Adrenal gland (tissue), 9 donors: ENCODE measurements at regions not wholly inside any gene's neighbourhood (a gene's known extent, or its start where the extent isn't known, plus 50 kb on each side); places are given as distances from the start of the nearest gene placed in this dataset.

Experiments
- DNase-seq, 7 donors: peaks; one replicate each; pipeline ENCODE4 v3.0.0-alpha.2; 2019 to 2020
- H3K27ac ChIP-seq, 5 donors: fragments of 200-600 bp; sonication (generic) in 4 of 5; 1 replicate in 3 of 5; 2 replicates in 2 of 5; pipeline versions ENCODE4 v1.5.1 to v1.8.0; 2016 to 2020; ENCODE audit warnings: mild to moderate bottlenecking in 1 of 5
- H3K27me3 ChIP-seq: fragments of 200-600 bp; 2 replicates; pipeline ENCODE4 v1.8.0; 2021
- H3K36me3 ChIP-seq, 2 donors: fragments of 200-600 bp; replicated peaks in 1 of 2; 1 replicate in 1 of 2; 2 replicates in 1 of 2; pipeline versions ENCODE4 v1.5.1 to v1.8.0; 2018 to 2022
- H3K4me1 ChIP-seq, 2 donors: fragments of 200-600 bp; replicated peaks in 1 of 2; 1 replicate in 1 of 2; 2 replicates in 1 of 2; pipeline versions ENCODE4 v1.5.1 to v1.8.0; 2018 to 2021
- H3K4me3 ChIP-seq, 4 donors: fragments of 200-600 bp; sonication (generic) in 3 of 4; one replicate each; pipeline ENCODE4 v1.5.1; 2016 to 2018
- H3K9me3 ChIP-seq, 3 donors: fragments of 200-600 bp; sonication (generic) in 1 of 3; replicated peaks in 1 of 3; 1 replicate in 2 of 3; 2 replicates in 1 of 3; pipeline versions ENCODE4 v1.5.1 to v1.8.0; 2016 to 2021
- POLR2A ChIP-seq, 2 donors: fragments of 450-650 bp; IDR thresholded peaks; one replicate each; pipeline ENCODE4 v1.6.1; 2017; ENCODE audit warnings: antibody characterized with exemption in 2 of 2, mild to moderate bottlenecking in 2 of 2, moderate library complexity in 1 of 2
- WGBS, 4 donors: extraction: QIAGEN DNeasy Blood & Tissue Kit in 2 of 4; methylation state at CpG; one replicate each; pipeline versions ENCODE4 v1.1.5 to v1.1.7; 2013 to 2017; 5-methylcytosine and 5-hydroxymethylcytosine counted together
- intact Hi-C, 2 donors: fragments of 100-400 bp; cut with DNase I; formaldehyde crosslinking; loops; one replicate each; pipeline versions ENCODE4 v1.14.1 to v1.15.0; 2022 to 2023
- TF ChIP-seq, protein P1 (sequence below), 6 experiments: fragments of 450-650 bp in 4 of 6; fragments of 200-600 bp in 2 of 6; sonication (generic) in 1 of 6; IDR thresholded peaks; 1 replicate in 5 of 6; 2 replicates in 1 of 6; pipeline versions ENCODE4 v1.5.1 to v1.8.0; 2016 to 2021; ENCODE audit warnings: antibody characterized with exemption in 6 of 6, mild to moderate bottlenecking in 2 of 6, moderate library complexity in 1 of 6
- donor health status: healthy with polysubstance abuse.
- donor health status: Bipolar disorder and iron deficiency.
- donor health status: DM: yes; HTN: yes; CAD: no.
- donor health status: DM: no; HTN: no; CAD: no.
- donor health status: DM: no; HTN: no; CAD: no.

DNA sequence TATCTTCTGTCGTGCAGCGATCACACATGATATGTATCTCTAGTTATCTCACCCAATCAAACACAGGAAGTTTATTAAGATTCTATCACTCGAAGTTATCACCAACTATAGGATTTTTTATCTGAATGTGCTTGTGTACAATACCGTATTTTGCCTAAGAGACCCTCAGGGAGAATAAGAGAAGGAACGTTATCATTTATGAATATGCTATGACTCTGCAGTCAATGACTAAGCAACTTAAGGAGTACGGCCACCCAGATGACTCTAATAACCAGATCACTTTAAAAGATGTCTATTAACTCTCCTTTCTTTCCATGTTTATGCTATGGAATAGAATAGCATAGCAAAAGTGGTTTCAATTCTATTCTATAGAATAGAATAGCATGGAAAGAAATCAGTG is 486.4 kb downstream of the BCL11B start:
- Histone ChIP-seq H3K4me1 (no peaks in the 10 kb centered on the region), H3K9me3 (no peaks in the 10 kb centered on the region), H3K4me3 (no peak overlapping the region), H3K27me3 (peaks cover 3% of the 10 kb centered on the region), H3K36me3 (no peaks in the 10 kb centered on the region), H3K27ac (no peak overlapping the region)
- TF ChIP-seq, protein P1, sequence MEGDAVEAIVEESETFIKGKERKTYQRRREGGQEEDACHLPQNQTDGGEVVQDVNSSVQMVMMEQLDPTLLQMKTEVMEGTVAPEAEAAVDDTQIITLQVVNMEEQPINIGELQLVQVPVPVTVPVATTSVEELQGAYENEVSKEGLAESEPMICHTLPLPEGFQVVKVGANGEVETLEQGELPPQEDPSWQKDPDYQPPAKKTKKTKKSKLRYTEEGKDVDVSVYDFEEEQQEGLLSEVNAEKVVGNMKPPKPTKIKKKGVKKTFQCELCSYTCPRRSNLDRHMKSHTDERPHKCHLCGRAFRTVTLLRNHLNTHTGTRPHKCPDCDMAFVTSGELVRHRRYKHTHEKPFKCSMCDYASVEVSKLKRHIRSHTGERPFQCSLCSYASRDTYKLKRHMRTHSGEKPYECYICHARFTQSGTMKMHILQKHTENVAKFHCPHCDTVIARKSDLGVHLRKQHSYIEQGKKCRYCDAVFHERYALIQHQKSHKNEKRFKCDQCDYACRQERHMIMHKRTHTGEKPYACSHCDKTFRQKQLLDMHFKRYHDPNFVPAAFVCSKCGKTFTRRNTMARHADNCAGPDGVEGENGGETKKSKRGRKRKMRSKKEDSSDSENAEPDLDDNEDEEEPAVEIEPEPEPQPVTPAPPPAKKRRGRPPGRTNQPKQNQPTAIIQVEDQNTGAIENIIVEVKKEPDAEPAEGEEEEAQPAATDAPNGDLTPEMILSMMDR (IDR thresholded peaks at IDR 0.05), result no peak
- TF ChIP-seq POLR2A (IDR thresholded peaks at IDR 0.05), result no peak
- intact Hi-C loops, result no loop called here
- 57 to 67% (median 65%) methylated on average over 6 of the region's 6 CpGs for WGBS, 4 donors
- DNase-seq, result no peak

DNA sequence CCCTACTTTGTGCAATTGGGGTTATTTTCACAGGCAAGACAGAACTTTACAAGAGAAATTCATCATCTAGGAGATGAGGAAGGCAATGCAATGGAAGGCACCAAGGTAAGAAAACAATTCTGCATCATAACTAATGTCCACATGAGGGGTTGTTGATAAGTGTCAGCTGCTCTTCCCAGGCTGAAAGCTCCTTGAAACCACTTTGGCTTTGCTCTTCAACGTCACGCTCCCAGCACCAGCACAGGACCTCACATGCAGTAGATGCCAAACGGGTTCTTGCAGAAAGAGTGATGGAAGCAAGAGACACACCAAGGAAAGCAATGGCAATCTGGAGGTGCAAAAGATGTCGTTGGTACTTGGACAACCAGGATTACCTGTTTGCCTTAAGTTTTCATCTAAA is 485.5 kb downstream of the BCL11B start:
- H3K4me3 ChIP-seq, result no peak overlapping the region
- no peaks in the 10 kb centered on the region for H3K9me3 ChIP-seq
- intact Hi-C loops, result no loop called here
- no peaks in the 10 kb centered on the region for H3K36me3 ChIP-seq
- no peak for DNase-seq
- H3K4me1 ChIP-seq, result no peaks in the 10 kb centered on the region
- TF ChIP-seq POLR2A (IDR thresholded peaks at IDR 0.05), result no peak
- TF ChIP-seq, protein P1 (IDR thresholded peaks at IDR 0.05), result no peak
- no peak overlapping the region for H3K27ac ChIP-seq
- WGBS, 4 donors, result 61 to 73% (median 72%) methylated on average over 4 of the region's 4 CpGs
- peaks cover 3% of the 10 kb centered on the region for H3K27me3 ChIP-seq

DNA sequence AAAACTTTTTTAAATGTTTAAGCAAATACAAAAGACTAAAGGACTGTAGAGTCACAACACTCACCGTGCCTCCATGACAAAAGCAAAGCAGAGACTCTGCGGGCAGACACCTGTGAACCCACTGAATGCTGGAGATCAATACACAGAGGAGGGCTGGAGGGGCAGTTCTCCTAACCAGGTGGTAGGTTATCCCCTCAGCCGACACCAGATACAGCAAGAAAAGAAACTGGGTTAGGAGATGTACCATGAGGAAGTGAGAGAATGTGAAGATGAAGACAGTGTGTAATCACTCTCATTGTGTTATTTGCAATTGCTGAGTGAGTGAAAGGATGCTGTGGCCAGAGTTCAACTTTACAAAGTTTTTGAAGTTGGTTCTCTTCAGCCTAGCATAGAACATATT is 480.3 kb downstream of the BCL11B start:
- no peak overlapping the region for H3K4me3 ChIP-seq
- 72 to 84% (median 75%) methylated on average over 3 of the region's 3 CpGs for WGBS, 4 donors
- TF ChIP-seq, protein P1 (IDR thresholded peaks at IDR 0.05), result no peak
- no peak for TF ChIP-seq POLR2A (IDR thresholded peaks at IDR 0.05)
- no peaks in the 10 kb centered on the region for H3K36me3 ChIP-seq
- H3K9me3 ChIP-seq, result peaks cover 0 to 6% (median 0%) of the 10 kb centered on the region in 3 donors
- no peak overlapping the region for H3K27ac ChIP-seq
- H3K27me3 ChIP-seq, result no peaks in the 10 kb centered on the region
- intact Hi-C loops, result no loop called here
- DNase-seq, result no peak
- no peaks in the 10 kb centered on the region for H3K4me1 ChIP-seq

DNA sequence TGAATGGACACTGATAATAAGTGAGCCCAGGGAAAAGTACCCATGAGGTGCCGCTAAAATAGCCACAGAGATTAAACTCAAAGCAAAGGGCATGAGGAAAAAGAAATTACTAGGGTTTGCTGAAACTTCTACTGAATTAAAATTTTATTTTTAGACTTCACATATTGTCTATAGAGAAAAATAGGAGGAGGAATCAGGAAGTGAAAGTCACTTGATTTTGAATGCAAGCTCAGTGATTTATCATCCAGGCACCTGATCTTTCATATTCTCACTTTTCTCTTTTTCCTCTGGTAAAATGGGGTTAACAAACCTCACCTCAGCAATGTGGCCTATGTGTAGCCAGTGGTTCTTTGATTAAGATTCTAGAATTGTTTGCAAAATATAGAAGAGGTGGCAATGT is 479.8 kb downstream of the BCL11B start:
- intact Hi-C loops, result no loop called here

More for the DNA sequence above, 479.8 kb downstream of the BCL11B start:
- Histone ChIP-seq H3K27ac (no peak overlapping the region), H3K9me3 (peaks cover 0 to 6% (median 0%) of the 10 kb centered on the region in 3 donors), H3K36me3 (no peaks in the 10 kb centered on the region), H3K4me3 (no peak overlapping the region), H3K4me1 (no peaks in the 10 kb centered on the region), H3K27me3 (no peaks in the 10 kb centered on the region)
- no peak for DNase-seq
- 83 to 93% (median 91%) methylated on average over 1 of the region's 1 CpG for WGBS, 4 donors
- TF ChIP-seq, protein P1 (IDR thresholded peaks at IDR 0.05), result no peak
- no peak for TF ChIP-seq POLR2A (IDR thresholded peaks at IDR 0.05)
